Subcutaneous abdominal adipose tissue (tissue), 5 donors: ENCODE measurements at regions not wholly inside any gene's neighbourhood (a gene's known extent, or its start where the extent isn't known, plus 50 kb on each side); places are given as distances from the start of the nearest gene placed in this dataset.

Experiments
- H3K27ac ChIP-seq: one replicate; pipeline ENCODE4 v1.7.0; 2013; ENCODE audit warnings: low read depth, mild to moderate bottlenecking, inconsistent platforms, low read length, moderate library complexity
- H3K27me3 ChIP-seq, 5 donors: one replicate each; pipeline ENCODE4 v1.7.0; 2013; ENCODE audit warnings: low read length in 5 of 5, inconsistent platforms in 1 of 5; ENCODE audit not compliant: control insufficient read depth in 5 of 5, insufficient read depth in 4 of 5
- H3K36me3 ChIP-seq, 5 donors: one replicate each; pipeline ENCODE4 v1.7.0; 2013; ENCODE audit warnings: low read length in 5 of 5; ENCODE audit not compliant: control insufficient read depth in 5 of 5, insufficient read depth in 5 of 5
- H3K4me1 ChIP-seq, 5 donors: one replicate each; pipeline ENCODE4 v1.7.0; 2013; ENCODE audit warnings: low read length in 5 of 5, mild to moderate bottlenecking in 3 of 5, moderate library complexity in 1 of 5; ENCODE audit not compliant: control insufficient read depth in 5 of 5, insufficient read depth in 5 of 5
- H3K4me3 ChIP-seq, 5 donors: one replicate each; pipeline ENCODE4 v1.7.0; 2013; ENCODE audit warnings: low read length in 5 of 5, low read depth in 1 of 5
- H3K9ac ChIP-seq, 5 donors: one replicate each; pipeline ENCODE4 v1.7.0; 2013; ENCODE audit warnings: low read length in 5 of 5, mild to moderate bottlenecking in 4 of 5, moderate library complexity in 3 of 5
- H3K9me3 ChIP-seq, 5 donors: one replicate each; pipeline ENCODE4 v1.7.0; 2013; ENCODE audit warnings: low read length in 5 of 5; ENCODE audit not compliant: control insufficient read depth in 5 of 5
- donor health status: healthy.
- donor health status: healthy.
- donor health status: healthy.
- donor health status: healthy.
- donor health status: healthy.

GRCh38 chr3:128556907-128557306 is 63.9 kb upstream of the GATA2 start:
- Histone ChIP-seq H3K9ac (no peak overlapping the region), H3K4me3 (no peak overlapping the region), H3K9me3 (peaks cover 0 to 5% (median 0%) of the 10 kb centered on the region in 5 donors), H3K27me3 (peaks cover 15 to 45% (median 31%) of the 10 kb centered on the region in 5 donors), H3K4me1 (peaks cover 0 to 39% (median 4%) of the 10 kb centered on the region in 5 donors), H3K36me3 (no peaks in the 10 kb centered on the region), H3K27ac (no peak overlapping the region)

- H3K9ac ChIP-seq = no peak overlapping the region
- no peak overlapping the region for H3K27ac ChIP-seq
- H3K4me3 ChIP-seq = no peak overlapping the region
- H3K9me3 ChIP-seq = peaks cover 0 to 5% (median 0%) of the 10 kb centered on the region in 5 donors
- peaks cover 15 to 47% (median 34%) of the 10 kb centered on the region in 5 donors for H3K27me3 ChIP-seq
- no peaks in the 10 kb centered on the region for H3K36me3 ChIP-seq
- H3K4me1 ChIP-seq = peaks cover 0 to 39% (median 4%) of the 10 kb centered on the region in 5 donors
Observed at GRCh38 chr3:128556384-128556783, 63.4 kb upstream of the GATA2 start.

GRCh38 chr3:128555841-128556240 is 62.8 kb upstream of the GATA2 start:
- Histone ChIP-seq H3K27me3 (peaks cover 15 to 47% (median 34%) of the 10 kb centered on the region in 5 donors), H3K4me3 (no peak overlapping the region), H3K9ac (no peak overlapping the region), H3K27ac (no peak overlapping the region), H3K9me3 (peaks cover 0 to 5% (median 0%) of the 10 kb centered on the region in 5 donors), H3K36me3 (no peaks in the 10 kb centered on the region), H3K4me1 (peaks cover 0 to 40% (median 4%) of the 10 kb centered on the region in 5 donors)

GRCh38 chr3:128555098-128555825 is 62.3 kb upstream of the GATA2 start:
- Histone ChIP-seq H3K27ac (no peak overlapping the region), H3K27me3 (peaks cover 18 to 51% (median 34%) of the 10 kb centered on the region in 5 donors), H3K9ac (no peak overlapping the region), H3K4me3 (no peak overlapping the region), H3K4me1 (peaks cover 0 to 46% (median 4%) of the 10 kb centered on the region in 5 donors), H3K9me3 (peaks cover 0 to 5% (median 0%) of the 10 kb centered on the region in 5 donors), H3K36me3 (no peaks in the 10 kb centered on the region)

- H3K4me3 ChIP-seq = no peak overlapping the region
- H3K36me3 ChIP-seq = no peaks in the 10 kb centered on the region
- H3K4me1 ChIP-seq = peaks cover 0 to 50% (median 9%) of the 10 kb centered on the region in 5 donors
- H3K27ac ChIP-seq = no peak overlapping the region
- H3K27me3 ChIP-seq = peaks cover 18 to 44% (median 31%) of the 10 kb centered on the region in 5 donors
- H3K9ac ChIP-seq = no peak overlapping the region
- peaks cover 0 to 5% (median 0%) of the 10 kb centered on the region in 5 donors for H3K9me3 ChIP-seq
Observed at GRCh38 chr3:128554465-128555097, 61.6 kb upstream of the GATA2 start.

GRCh38 chr3:128554100-128554464 is 61.1 kb upstream of the GATA2 start:
- Histone ChIP-seq H3K9ac (no peak overlapping the region), H3K9me3 (peaks cover 0 to 5% (median 0%) of the 10 kb centered on the region in 5 donors), H3K27ac (no peak overlapping the region), H3K27me3 (peaks cover 18 to 42% (median 29%) of the 10 kb centered on the region in 5 donors), H3K4me1 (peaks cover 0 to 50% (median 12%) of the 10 kb centered on the region in 5 donors), H3K4me3 (no peak overlapping the region), H3K36me3 (no peaks in the 10 kb centered on the region)

GRCh38 chr3:128553560-128553959 is 60.6 kb upstream of the GATA2 start:
- no peak overlapping the region for H3K9ac ChIP-seq
- peaks cover 18 to 42% (median 29%) of the 10 kb centered on the region in 5 donors for H3K27me3 ChIP-seq
- H3K4me3 ChIP-seq = no peak overlapping the region
- H3K36me3 ChIP-seq = no peaks in the 10 kb centered on the region
- no peak overlapping the region for H3K27ac ChIP-seq
- H3K4me1 ChIP-seq = peaks cover 0 to 54% (median 12%) of the 10 kb centered on the region in 5 donors
- H3K9me3 ChIP-seq = peaks cover 0 to 5% (median 0%) of the 10 kb centered on the region in 5 donors

GRCh38 chr3:128551867-128552266 is 58.9 kb upstream of the GATA2 start:
- no peak overlapping the region for H3K4me3 ChIP-seq
- no peaks in the 10 kb centered on the region for H3K36me3 ChIP-seq
- H3K9me3 ChIP-seq = no peaks in the 10 kb centered on the region
- peaks cover 0 to 56% (median 12%) of the 10 kb centered on the region in 5 donors for H3K4me1 ChIP-seq
- peaks cover 13 to 38% (median 22%) of the 10 kb centered on the region in 5 donors for H3K27me3 ChIP-seq
- no peak overlapping the region for H3K9ac ChIP-seq
- no peak overlapping the region for H3K27ac ChIP-seq

- H3K27me3 ChIP-seq = peaks cover 9 to 35% (median 17%) of the 10 kb centered on the region in 5 donors
- H3K27ac ChIP-seq = no peak overlapping the region
- H3K9ac ChIP-seq = no peak overlapping the region
- H3K4me1 ChIP-seq = peaks cover 0 to 52% (median 12%) of the 10 kb centered on the region in 5 donors
- H3K4me3 ChIP-seq = no peak overlapping the region
- no peaks in the 10 kb centered on the region for H3K9me3 ChIP-seq
- no peaks in the 10 kb centered on the region for H3K36me3 ChIP-seq
Observed at GRCh38 chr3:128551451-128551850, 58.5 kb upstream of the GATA2 start.
